Kidney (tissue), 13 donors: ENCODE measurements at regions not wholly inside any gene's neighbourhood (a gene's known extent, or its start where the extent isn't known, plus 50 kb on each side); places are given as distances from the start of the nearest gene placed in this dataset.

Experiments used
- DNase-seq, 5 donors: peaks; one replicate each; pipeline ENCODE4 v3.0.0-alpha.2; 2013 to 2020
- FAIRE-seq: peaks from 2 replicates; lab custom pipeline; 2012; peaks lifted over from hg19 to GRCh38; lab: Jason Lieb, UNC
- H3K27ac ChIP-seq, 2 donors: one replicate each; pipeline ENCODE4 v1.7.0; 2013; ENCODE audit warnings: low read depth in 2 of 2, low read length in 2 of 2, inconsistent platforms in 1 of 2
- H3K27me3 ChIP-seq: one replicate; pipeline ENCODE4 v1.7.1; 2013; ENCODE audit warnings: low read length, inconsistent platforms; ENCODE audit not compliant: control insufficient read depth, insufficient read depth
- H3K36me3 ChIP-seq, 3 donors: one replicate each; pipeline versions ENCODE4 v1.7.0 to v1.7.1; 2013; ENCODE audit warnings: low read length in 3 of 3, control low read depth in 1 of 3, inconsistent platforms in 1 of 3; ENCODE audit not compliant: insufficient read depth in 3 of 3, control insufficient read depth in 2 of 3
- H3K4me1 ChIP-seq, 3 donors: one replicate each; pipeline versions ENCODE4 v1.7.0 to v1.7.1; 2013; ENCODE audit warnings: low read length in 3 of 3, inconsistent platforms in 1 of 3, low read depth in 1 of 3; ENCODE audit not compliant: control insufficient read depth in 2 of 3, insufficient read depth in 2 of 3
- H3K4me3 ChIP-seq, 3 donors: one replicate each; pipeline versions ENCODE4 v1.7.0 to v1.8.1; 2013; ENCODE audit warnings: low read length in 3 of 3, control low read depth in 1 of 3, inconsistent platforms in 1 of 3
- H3K9ac ChIP-seq, 3 donors: one replicate each; pipeline versions ENCODE4 v1.7.0 to v1.7.1; 2013; ENCODE audit warnings: low read length in 3 of 3, control low read depth in 1 of 3, inconsistent platforms in 1 of 3
- H3K9me3 ChIP-seq, 3 donors: one replicate each; pipeline versions ENCODE4 v1.7.0 to v1.7.1; 2013; ENCODE audit warnings: low read length in 3 of 3, control low read depth in 1 of 3, inconsistent platforms in 1 of 3; ENCODE audit not compliant: control insufficient read depth in 2 of 3, insufficient read depth in 1 of 3
- intact Hi-C: fragments of 100-400 bp; cut with DNase I; formaldehyde crosslinking; loops from one replicate; pipeline ENCODE4 v1.11.1; 2022
- TF ChIP-seq, protein P1 (sequence below): IDR thresholded peaks from 3 replicates; pipeline ENCODE4 v1.5.1; 2012; ENCODE audit warnings: mild to moderate bottlenecking, moderate library complexity, borderline replicate concordance; ENCODE audit not compliant: insufficient read depth; ENCODE audit errors: extremely low read depth
- donor health status: control.
- donor health status: control.
- donor health status: control.
- donor health status: control.
- donor health status: control.
- donor health status: DM: yes; HTN: yes; CAD: no.
- donor health status: Normal renal cell carcinoma (clear cell type).

DNA sequence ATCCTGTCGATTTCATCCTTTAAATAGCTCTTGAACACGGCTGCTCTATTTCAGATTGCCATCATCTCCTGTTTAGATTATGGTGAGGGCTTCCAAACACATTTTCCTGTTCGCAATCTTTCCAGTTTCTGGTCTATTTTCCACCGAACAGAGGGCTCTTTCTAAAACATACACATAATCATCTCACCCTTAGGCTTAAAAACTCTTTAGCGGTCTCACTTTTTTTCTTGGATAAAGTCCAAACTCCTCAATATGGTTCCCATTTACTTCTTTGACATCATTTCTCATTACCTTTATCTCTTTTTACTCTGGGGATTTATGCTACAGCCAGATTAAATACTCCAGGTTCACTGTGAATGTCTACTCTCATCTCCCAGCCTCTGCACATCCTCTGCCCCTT lies 103.4 kb upstream of the STMND1 start:
- intact Hi-C loops, result no loop called here
- no peak for DNase-seq
- H3K27ac ChIP-seq, result no peak overlapping the region
- no peak for FAIRE-seq
- no peaks in the 10 kb centered on the region for H3K9me3 ChIP-seq
- H3K4me3 ChIP-seq, result no peak overlapping the region
- TF ChIP-seq, protein P1, sequence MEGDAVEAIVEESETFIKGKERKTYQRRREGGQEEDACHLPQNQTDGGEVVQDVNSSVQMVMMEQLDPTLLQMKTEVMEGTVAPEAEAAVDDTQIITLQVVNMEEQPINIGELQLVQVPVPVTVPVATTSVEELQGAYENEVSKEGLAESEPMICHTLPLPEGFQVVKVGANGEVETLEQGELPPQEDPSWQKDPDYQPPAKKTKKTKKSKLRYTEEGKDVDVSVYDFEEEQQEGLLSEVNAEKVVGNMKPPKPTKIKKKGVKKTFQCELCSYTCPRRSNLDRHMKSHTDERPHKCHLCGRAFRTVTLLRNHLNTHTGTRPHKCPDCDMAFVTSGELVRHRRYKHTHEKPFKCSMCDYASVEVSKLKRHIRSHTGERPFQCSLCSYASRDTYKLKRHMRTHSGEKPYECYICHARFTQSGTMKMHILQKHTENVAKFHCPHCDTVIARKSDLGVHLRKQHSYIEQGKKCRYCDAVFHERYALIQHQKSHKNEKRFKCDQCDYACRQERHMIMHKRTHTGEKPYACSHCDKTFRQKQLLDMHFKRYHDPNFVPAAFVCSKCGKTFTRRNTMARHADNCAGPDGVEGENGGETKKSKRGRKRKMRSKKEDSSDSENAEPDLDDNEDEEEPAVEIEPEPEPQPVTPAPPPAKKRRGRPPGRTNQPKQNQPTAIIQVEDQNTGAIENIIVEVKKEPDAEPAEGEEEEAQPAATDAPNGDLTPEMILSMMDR, result no peak
- no peaks in the 10 kb centered on the region for H3K27me3 ChIP-seq
- no peaks in the 10 kb centered on the region for H3K4me1 ChIP-seq
- H3K9ac ChIP-seq, result no peak overlapping the region
- no peaks in the 10 kb centered on the region for H3K36me3 ChIP-seq

- no peak overlapping the region for H3K9ac ChIP-seq
- DNase-seq, result no peak
- H3K27me3 ChIP-seq, result no peaks in the 10 kb centered on the region
- H3K27ac ChIP-seq, result no peak overlapping the region
- TF ChIP-seq, protein P1, result no peak
- H3K4me1 ChIP-seq, result no peaks in the 10 kb centered on the region
- H3K9me3 ChIP-seq, result no peaks in the 10 kb centered on the region
- H3K36me3 ChIP-seq, result no peaks in the 10 kb centered on the region
- intact Hi-C loops, result no loop called here
- no peak overlapping the region for H3K4me3 ChIP-seq
- FAIRE-seq, result no peak
These were observed 106.2 kb upstream of the STMND1 start for GRCh38 chr6:16995511-16996250.

DNA sequence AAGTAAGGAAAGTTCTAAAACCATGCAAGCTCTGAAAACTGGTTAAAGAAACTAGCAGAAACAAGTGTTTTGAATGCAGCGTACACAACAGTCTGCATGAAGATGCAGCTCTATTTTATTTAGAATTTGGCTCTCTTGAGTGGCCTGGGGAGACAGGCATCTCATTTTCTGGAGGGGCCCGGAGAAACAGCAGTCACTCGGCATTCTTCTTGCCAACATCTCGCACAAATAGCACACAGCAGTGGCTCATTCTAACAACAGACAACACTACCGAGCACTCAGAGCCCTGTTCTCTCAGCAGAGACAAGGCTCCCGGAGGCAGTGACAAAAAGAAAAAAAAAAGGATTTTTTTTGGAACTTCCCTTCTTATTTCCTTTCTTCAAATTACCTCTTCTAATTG lies 108.5 kb upstream of the STMND1 start:
- Histone ChIP-seq H3K9me3 (no peaks in the 10 kb centered on the region), H3K36me3 (no peaks in the 10 kb centered on the region), H3K9ac (no peak overlapping the region), H3K27me3 (no peaks in the 10 kb centered on the region), H3K4me3 (no peak overlapping the region), H3K27ac (no peak overlapping the region), H3K4me1 (no peaks in the 10 kb centered on the region)
- FAIRE-seq (no peak), DNase-seq (no peak)
- intact Hi-C loops, result no loop called here
- TF ChIP-seq, protein P1, result no peak
